Neural progenitor cell (in vitro differentiated cells): ENCODE measurements at regions not wholly inside any gene's neighbourhood (a gene's known extent, or its start where the extent isn't known, plus 50 kb on each side); places are given as distances from the start of the nearest gene placed in this dataset.

Experiments
- DNase-seq: peaks from one replicate; pipeline ENCODE4 v3.0.0-alpha.2; 2016; ENCODE audit warnings: low spot score
- H2AFZ ChIP-seq: fragments of 200-600 bp; sonication (generic); replicated peaks from 2 replicates; pipeline ENCODE4 v1.6.1; 2016; ENCODE audit warnings: antibody characterized with exemption
- H3F3A ChIP-seq: fragments of 200-600 bp; sonication (generic); 2 replicates; pipeline ENCODE4 v1.6.1; 2016; ENCODE audit warnings: antibody characterized with exemption, low read depth
- H3K27ac ChIP-seq: fragments of 200-600 bp; sonication (generic); 2 replicates; pipeline ENCODE4 v1.5.1; 2016; ENCODE audit warnings: mild to moderate bottlenecking
- H3K27me3 ChIP-seq: fragments of 200-600 bp; sonication (generic); 2 replicates; pipeline ENCODE4 v1.6.1; 2016; ENCODE audit warnings: mild to moderate bottlenecking, moderate library complexity
- H3K36me3 ChIP-seq: fragments of 200-600 bp; sonication (generic); 2 replicates; pipeline ENCODE4 v1.5.1; 2016
- H3K4me1 ChIP-seq: fragments of 200-600 bp; sonication (generic); 2 replicates; pipeline ENCODE4 v1.6.1; 2016; ENCODE audit warnings: mixed run types
- H3K4me2 ChIP-seq: fragments of 200-600 bp; sonication (generic); 2 replicates; pipeline ENCODE4 v1.6.1; 2016
- H3K4me3 ChIP-seq: fragments of 200-600 bp; sonication (generic); 2 replicates; pipeline ENCODE4 v1.5.1; 2016
- H3K79me2 ChIP-seq: fragments of 200-600 bp; sonication (generic); 2 replicates; pipeline ENCODE4 v1.6.1; 2016; ENCODE audit warnings: low read depth
- H3K9ac ChIP-seq: fragments of 200-600 bp; sonication (generic); 2 replicates; pipeline ENCODE4 v1.6.1; 2016
- H3K9me3 ChIP-seq: fragments of 200-600 bp; sonication (generic); 2 replicates; pipeline ENCODE4 v1.5.1; 2016; ENCODE audit warnings: low read depth
- H4K20me1 ChIP-seq: fragments of 200-600 bp; sonication (generic); 2 replicates; pipeline ENCODE4 v1.6.1; 2016; ENCODE audit warnings: low read depth
- H3K27ac Mint-ChIP-seq: 3 replicates; pipeline ENCODE4 v1.8.0; 2021; ENCODE audit warnings: mixed read lengths
- H3K27me3 Mint-ChIP-seq: 2 replicates; pipeline ENCODE4 v1.8.0; 2022; ENCODE audit warnings: low read depth, mild to moderate bottlenecking, inconsistent platforms, moderate library complexity, mixed read lengths; ENCODE audit not compliant: insufficient read depth
- H3K36me3 Mint-ChIP-seq: 3 replicates; pipeline ENCODE4 v1.8.0; 2021; ENCODE audit warnings: mixed read lengths
- H3K4me1 Mint-ChIP-seq: 3 replicates; pipeline ENCODE4 v1.8.0; 2021; ENCODE audit warnings: mixed read lengths
- H3K4me3 Mint-ChIP-seq: 3 replicates; pipeline ENCODE4 v1.8.0; 2021; ENCODE audit warnings: mild to moderate bottlenecking, moderate library complexity, mixed read lengths
- H3K9me3 Mint-ChIP-seq: 3 replicates; pipeline ENCODE4 v1.8.0; 2020; ENCODE audit warnings: mixed read lengths
- CTCF ChIP-seq: fragments of 200-600 bp; sonication (generic); IDR thresholded peaks from 2 replicates; pipeline ENCODE4 v1.5.1; 2017; ENCODE audit warnings: antibody characterized with exemption, mild to moderate bottlenecking
- EZH2 ChIP-seq: fragments of 200-600 bp; sonication (generic); IDR thresholded peaks from 2 replicates; pipeline ENCODE4 v1.6.1; 2017; ENCODE audit warnings: antibody characterized with exemption, mild to moderate bottlenecking, moderate library complexity
- EZH2phosphoT487 ChIP-seq: fragments of 200-600 bp; sonication (generic); IDR thresholded peaks from 2 replicates; pipeline ENCODE4 v1.6.1; 2017; ENCODE audit warnings: antibody characterized with exemption

DNA sequence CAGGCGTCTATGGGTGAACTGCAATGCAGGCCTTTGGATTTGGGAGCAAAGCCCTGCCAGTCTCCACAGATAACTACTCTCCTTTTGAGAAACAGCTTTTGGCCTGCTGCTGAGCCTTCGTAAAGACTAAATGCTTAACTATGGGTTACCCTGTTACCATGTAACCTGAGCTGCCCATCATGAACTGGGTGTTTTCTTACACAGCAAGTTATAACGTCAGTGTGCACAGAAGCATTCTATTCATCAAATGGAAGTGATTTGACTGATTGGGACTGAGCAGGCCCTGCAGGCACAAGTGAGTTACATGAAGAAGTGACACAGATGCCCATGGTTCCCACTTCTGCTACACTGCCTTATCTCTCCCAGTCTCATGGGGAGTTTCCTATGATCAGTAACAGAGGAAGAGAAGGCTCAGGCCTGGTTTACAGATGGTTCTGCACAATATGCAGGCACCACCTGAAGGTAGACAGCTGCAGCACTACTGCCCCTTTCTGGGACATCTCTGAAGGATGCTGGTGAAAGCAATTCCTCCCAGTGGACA is 319.1 kb downstream of the CD83 start:
- Histone ChIP-seq H3K27ac (no peak overlapping the region), H3F3A (peaks cover 13% of the 10 kb centered on the region), H3K4me1 (peaks cover 35% of the 10 kb centered on the region), H3K4me3 (no peak overlapping the region), H3K9ac (no peak overlapping the region), H4K20me1 (no peaks in the 10 kb centered on the region), H3K79me2 (no peaks in the 10 kb centered on the region), H3K4me2 (no peak overlapping the region), H3K27me3 (no peaks in the 10 kb centered on the region), H3K36me3 (no peaks in the 10 kb centered on the region), H2AFZ (no peak overlapping the region), H3K9me3 (no peaks in the 10 kb centered on the region)
- Mint-ChIP-seq H3K36me3 (no peaks in the 10 kb centered on the region), H3K4me1 (peaks cover 43% of the 10 kb centered on the region), H3K9me3 (no peaks in the 10 kb centered on the region), H3K27ac (peak overlapping the region; percentile 44), H3K27me3 (peaks cover 14% of the 10 kb centered on the region), H3K4me3 (no peak overlapping the region)
- no peak for DNase-seq
- TF ChIP-seq EZH2phosphoT487 = no peak
- no peak for TF ChIP-seq EZH2
- TF ChIP-seq CTCF = no peak

DNA sequence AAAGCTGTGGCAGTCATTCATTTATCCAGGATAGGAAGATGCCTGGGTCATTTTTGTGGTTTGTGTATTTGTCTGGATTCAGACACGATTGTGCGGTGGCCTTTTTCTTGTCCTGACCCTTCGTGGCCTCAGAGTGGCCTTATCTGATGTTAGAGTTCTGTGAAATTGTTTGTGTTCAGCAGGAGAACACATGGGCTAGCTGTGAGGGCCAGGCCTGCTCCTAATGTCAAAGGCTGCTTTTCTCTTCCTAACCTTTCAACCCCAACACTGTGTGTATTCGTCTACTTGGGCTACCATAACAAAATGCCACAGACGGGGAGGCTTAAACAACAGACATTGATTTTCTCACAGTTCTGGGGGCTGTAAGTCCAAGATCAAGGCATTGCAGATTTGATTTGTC is 321.8 kb downstream of the CD83 start:
- peaks cover 26% of the 10 kb centered on the region for H3F3A ChIP-seq
- H3K4me3 ChIP-seq = no peak overlapping the region
- H3K4me1 ChIP-seq = peaks cover 63% of the 10 kb centered on the region
- no peaks in the 10 kb centered on the region for H3K79me2 ChIP-seq
- H4K20me1 ChIP-seq = no peaks in the 10 kb centered on the region
- H2AFZ ChIP-seq = no peak overlapping the region
- H3K9me3 ChIP-seq = no peaks in the 10 kb centered on the region
- no peak overlapping the region for H3K4me2 ChIP-seq
- no peak for DNase-seq
- H3K27ac Mint-ChIP-seq = no peak overlapping the region
- H3K36me3 Mint-ChIP-seq = no peaks in the 10 kb centered on the region
- no peak overlapping the region for H3K27ac ChIP-seq
- no peaks in the 10 kb centered on the region for H3K27me3 ChIP-seq
- H3K4me1 Mint-ChIP-seq = peaks cover 62% of the 10 kb centered on the region
- H3K9me3 Mint-ChIP-seq = no peaks in the 10 kb centered on the region
- H3K27me3 Mint-ChIP-seq = peaks cover 14% of the 10 kb centered on the region
- H3K4me3 Mint-ChIP-seq = peak overlapping the region; percentile 34
- TF ChIP-seq EZH2 (no peak), CTCF (no peak), EZH2phosphoT487 (no peak)
- H3K9ac ChIP-seq = no peak overlapping the region
- no peaks in the 10 kb centered on the region for H3K36me3 ChIP-seq

GRCh38 chr6:14440215-14440910 is 322.8 kb downstream of the CD83 start:
- Mint-ChIP-seq H3K4me1 (peaks cover 61% of the 10 kb centered on the region), H3K9me3 (no peaks in the 10 kb centered on the region)

More at GRCh38 chr6:14440215-14440910, 322.8 kb downstream of the CD83 start:
- peak overlapping the region; percentile 60 for H3K4me2 ChIP-seq
- H3K9me3 ChIP-seq = no peaks in the 10 kb centered on the region
- H3K4me1 ChIP-seq = peaks cover 64% of the 10 kb centered on the region
- no peak overlapping the region for H3K27ac ChIP-seq
- no peaks in the 10 kb centered on the region for H3K79me2 ChIP-seq
- H3K9ac ChIP-seq = no peak overlapping the region
- no peaks in the 10 kb centered on the region for H4K20me1 ChIP-seq
- Mint-ChIP-seq H3K4me3 (no peak overlapping the region), H3K27ac (no peak overlapping the region), H3K36me3 (no peaks in the 10 kb centered on the region), H3K27me3 (peaks cover 14% of the 10 kb centered on the region)
- no peak for TF ChIP-seq EZH2phosphoT487
- TF ChIP-seq CTCF = no peak
- TF ChIP-seq EZH2 = no peak
- no peak for DNase-seq
- H2AFZ ChIP-seq = no peak overlapping the region
- H3K27me3 ChIP-seq = no peaks in the 10 kb centered on the region
- peaks cover 26% of the 10 kb centered on the region for H3F3A ChIP-seq
- H3K36me3 ChIP-seq = no peaks in the 10 kb centered on the region
- no peak overlapping the region for H3K4me3 ChIP-seq
